Pancreas (tissue), 10 donors: ENCODE measurements at regions not wholly inside any gene's neighbourhood (a gene's known extent, or its start where the extent isn't known, plus 50 kb on each side); places are given as distances from the start of the nearest gene placed in this dataset.

ENCODE experiments used
- ATAC-seq, 4 donors: fragments of 200-7000 bp; cut with Tn5 transposase; one replicate each; pipeline versions ENCODE4 v1.8.0 to v1.9.1; 2020; ENCODE audit warnings: mild to moderate bottlenecking in 4 of 4, moderate library complexity in 4 of 4
- DNase-seq, 6 donors: peaks; one replicate each; pipeline ENCODE4 v3.0.0-alpha.2; 2020
- FAIRE-seq: peaks from 2 replicates; lab custom pipeline; 2012; peaks lifted over from hg19 to GRCh38; lab: Jason Lieb, UNC
- H3K27ac ChIP-seq, 4 donors: fragments of 200-600 bp; sonication (generic); 1 replicate in 3 of 4; 2 replicates in 1 of 4; pipeline versions ENCODE4 v1.5.0 to v1.8.0; 2020
- H3K27me3 ChIP-seq, 4 donors: fragments of 200-600 bp; one replicate each; pipeline ENCODE4 v1.8.0; 2021
- H3K36me3 ChIP-seq, 3 donors: fragments of 200-600 bp; sonication (generic) in 1 of 3; one replicate each; pipeline versions ENCODE4 v1.5.0 to v1.8.0; 2020 to 2021
- H3K4me1 ChIP-seq, 3 donors: fragments of 200-600 bp; one replicate each; pipeline ENCODE4 v1.8.0; 2021
- H3K4me3 ChIP-seq, 4 donors: fragments of 200-600 bp; sonication (generic) in 2 of 4; one replicate each; pipeline versions ENCODE4 v1.5.0 to v1.8.0; 2020 to 2021
- H3K9me3 ChIP-seq, 4 donors: fragments of 200-600 bp; one replicate each; pipeline ENCODE4 v1.8.0; 2021
- CTCF ChIP-seq, 4 donors: fragments of 200-600 bp; sonication (generic) in 3 of 4; IDR thresholded peaks; one replicate each; pipeline versions ENCODE4 v1.5.0 to v1.8.0; 2021; ENCODE audit warnings: antibody characterized with exemption in 4 of 4
- WGBS, 2 donors: extraction: QIAGEN DNeasy Blood & Tissue Kit; methylation state at CpG; one replicate each; pipeline ENCODE4 v1.1.7; 2013; 5-methylcytosine and 5-hydroxymethylcytosine counted together
- intact Hi-C, 3 donors: fragments of 100-400 bp; cut with DNase I; formaldehyde crosslinking; loops; one replicate each; pipeline versions ENCODE4 v1.11.1 to v1.14.2; 2022
- donor health status: healthy with polysubstance abuse.
- donor health status: DM: no; HTN: no; CAD: no; lungs with moderate emphysema.
- donor health status: DM: no; HTN: no; CAD: no.
- donor health status: control.
- donor health status: control.
- donor health status: Bipolar disorder and iron deficiency.
- donor health status: DM: yes; HTN: yes; CAD: no.
- donor health status: DM: no; HTN: no; CAD: no.
- donor health status: DM: no; HTN: no; CAD: no.
- donor health status: DM: yes; HTN: yes; CAD: no.

- intact Hi-C loops = no loop called here
- Histone ChIP-seq H3K9me3 (no peaks in the 10 kb centered on the region), H3K27ac (no peak overlapping the region), H3K4me3 (no peak overlapping the region), H3K36me3 (no peaks in the 10 kb centered on the region), H3K27me3 (no peaks in the 10 kb centered on the region), H3K4me1 (no peaks in the 10 kb centered on the region)
- ATAC-seq (no peak), DNase-seq (no peak), FAIRE-seq (no peak)
- TF ChIP-seq CTCF (IDR thresholded peaks at IDR 0.05) = no peak
- WGBS, 2 donors = 72 to 77% methylated on average over 10 of the region's 10 CpGs
Observed at GRCh38 chr15:69988541-69989225, 109.0 kb downstream of the TLE3 start.

DNA sequence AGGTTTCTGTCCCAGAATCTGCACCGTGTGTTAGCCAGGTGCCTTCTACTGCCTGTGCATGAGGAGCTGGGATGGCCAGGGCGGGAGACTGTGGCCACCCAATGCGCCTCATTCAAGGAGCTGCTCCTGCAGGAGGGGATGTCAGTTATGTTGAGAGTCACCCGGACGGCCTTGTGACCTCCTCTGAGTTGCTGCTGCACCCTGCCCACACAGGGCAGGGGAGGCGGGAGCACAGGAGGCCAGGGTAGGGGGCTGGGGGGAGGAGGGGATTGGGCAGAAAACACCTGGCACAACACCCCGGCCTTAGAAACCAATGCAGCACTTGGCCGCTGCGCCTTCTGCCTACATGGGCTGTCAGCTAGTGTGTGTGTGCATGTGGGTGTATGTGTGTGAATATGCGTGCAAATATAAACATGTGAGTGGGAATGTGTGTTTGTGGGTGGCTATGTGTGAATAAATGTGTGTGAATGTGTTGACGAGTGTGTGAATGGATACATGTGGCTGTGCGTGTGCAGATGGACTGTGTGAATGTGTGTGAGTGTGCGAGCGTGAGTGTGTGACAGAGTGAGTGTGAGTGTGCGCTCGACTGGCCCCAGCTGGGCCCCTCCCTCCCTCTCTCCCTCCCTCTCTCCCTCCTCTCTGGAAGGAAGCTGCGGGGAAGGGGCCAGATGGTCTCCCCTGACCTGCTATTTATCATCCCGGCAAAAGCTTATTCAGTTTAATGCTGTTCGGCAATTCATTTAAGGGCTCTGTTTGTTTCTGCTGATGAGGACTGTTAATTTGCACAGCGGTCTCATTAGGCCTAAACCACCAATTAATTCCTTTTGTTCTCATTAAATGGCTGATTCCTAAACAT lies 106.9 kb downstream of the TLE3 start:
- Histone ChIP-seq H3K27ac (no peak overlapping the region), H3K27me3 (no peaks in the 10 kb centered on the region), H3K4me1 (no peaks in the 10 kb centered on the region), H3K36me3 (no peaks in the 10 kb centered on the region), H3K9me3 (no peaks in the 10 kb centered on the region), H3K4me3 (no peak overlapping the region)
- FAIRE-seq (no peak), DNase-seq (no peak), ATAC-seq (no peak)
- intact Hi-C loops = no loop called here
- WGBS, 2 donors = 71 to 77% methylated on average over 20 of the region's 20 CpGs
- TF ChIP-seq CTCF (IDR thresholded peaks at IDR 0.05) = no peak

GRCh38 chr15:69991551-69991980 lies 106.2 kb downstream of the TLE3 start:
- no peak for ATAC-seq
- H3K27me3 ChIP-seq = no peaks in the 10 kb centered on the region
- DNase-seq = no peak
- no peak overlapping the region for H3K27ac ChIP-seq
- H3K4me1 ChIP-seq = no peaks in the 10 kb centered on the region
- WGBS, 2 donors = 68 to 78% methylated on average over 10 of the region's 10 CpGs
- H3K9me3 ChIP-seq = no peaks in the 10 kb centered on the region
- TF ChIP-seq CTCF (IDR thresholded peaks at IDR 0.05) = no peak
- no peak for FAIRE-seq
- intact Hi-C loops = no loop called here
- no peak overlapping the region for H3K4me3 ChIP-seq
- H3K36me3 ChIP-seq = no peaks in the 10 kb centered on the region

DNA sequence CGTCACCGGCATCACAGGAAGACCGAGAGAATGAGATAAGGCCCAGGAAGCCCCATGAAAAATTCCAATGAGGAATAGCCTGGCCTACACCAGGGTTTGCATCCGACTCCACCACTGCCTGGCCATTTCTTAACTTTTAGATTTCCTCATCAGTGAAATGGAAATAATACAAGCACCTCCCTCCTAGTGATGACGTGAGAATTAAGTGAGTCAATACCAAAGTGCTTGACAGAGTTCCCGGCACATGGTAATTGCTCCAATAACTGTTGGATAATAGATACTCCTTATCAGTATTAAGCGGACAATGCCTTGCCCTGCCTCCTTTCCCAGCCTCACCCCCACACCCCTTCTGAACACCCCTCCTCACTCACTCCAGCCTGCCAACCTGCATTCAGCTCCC lies 105.4 kb downstream of the TLE3 start:
- no peak overlapping the region for H3K27ac ChIP-seq
- no peaks in the 10 kb centered on the region for H3K27me3 ChIP-seq
- no peak for ATAC-seq
- H3K9me3 ChIP-seq = no peaks in the 10 kb centered on the region
- intact Hi-C loops = no loop called here
- no peak for DNase-seq
- FAIRE-seq = no peak
- no peak for TF ChIP-seq CTCF (IDR thresholded peaks at IDR 0.05)
- H3K4me3 ChIP-seq = no peak overlapping the region
- WGBS, 2 donors = 63 to 79% methylated on average over 7 of the region's 7 CpGs
- no peaks in the 10 kb centered on the region for H3K4me1 ChIP-seq
- no peaks in the 10 kb centered on the region for H3K36me3 ChIP-seq
